Panc1 (cell line): ENCODE measurements at regions not wholly inside any gene's neighbourhood (a gene's known extent, or its start where the extent isn't known, plus 50 kb on each side); places are given as distances from the start of the nearest gene placed in this dataset.

Source experiments
- ATAC-seq: fragments of 200-7000 bp; cut with Tn5 transposase; 2 replicates; pipeline ENCODE4 v1.9.1; 2020; ENCODE audit warnings: mild to moderate bottlenecking, moderate library complexity
- BruUV-seq: library from RNA; stranded (reverse); fragments of 400-500 nt; replicated peaks from 2 replicates; lab custom pipeline; 2021; lab: Mats Ljungman, UMichigan
- CTCF ChIA-PET: fragments of 300-600 bp; sonication (Branson Sonifier 250); formaldehyde crosslinking; loops from one replicate; lab custom pipeline; 2022; ENCODE audit warnings: antibody characterized with exemption; lab: Charles Lee
- POLR2A ChIA-PET: fragments of 300-600 bp; sonication (Branson Sonifier 250); formaldehyde crosslinking; loops from one replicate; lab custom pipeline; 2022; ENCODE audit warnings: antibody characterized with exemption; lab: Charles Lee
- DNase-seq: peaks from one replicate; pipeline ENCODE4 v3.0.0-alpha.2; 2010; ENCODE audit warnings: low read depth, low spot score
- H3K27ac ChIP-seq: 2 replicates; pipeline ENCODE4 v1.5.1; 2011; ENCODE audit warnings: mild to moderate bottlenecking, low read length, inconsistent platforms
- H3K27me3 ChIP-seq: fragments of 200-500 bp; sonication (Bioruptor generic); 2 replicates; pipeline ENCODE4 v1.6.0; 2014; ENCODE audit warnings: low read length, inconsistent platforms; ENCODE audit not compliant: control insufficient read depth, insufficient read depth
- H3K36me3 ChIP-seq: fragments of 200-500 bp; sonication (Bioruptor generic); 2 replicates; pipeline ENCODE4 v1.5.1; 2014; ENCODE audit warnings: inconsistent platforms, mild to moderate bottlenecking, low read length, moderate library complexity; ENCODE audit not compliant: control insufficient read depth, insufficient read depth
- H3K4me1 ChIP-seq: 2 replicates; pipeline ENCODE4 v1.5.1; 2011; ENCODE audit warnings: inconsistent platforms, mild to moderate bottlenecking, low read length, moderate library complexity; ENCODE audit not compliant: control insufficient read depth, insufficient read depth
- H3K4me3 ChIP-seq, 2 experiments: 2 replicates each; pipeline ENCODE4 v1.5.1; 2011 to 2012; ENCODE audit warnings: low read depth in 2 of 2, low read length in 2 of 2, mild to moderate bottlenecking in 2 of 2, inconsistent platforms in 1 of 2, moderate library complexity in 1 of 2
- H3K9me3 ChIP-seq: fragments of 200-500 bp; sonication (Bioruptor generic); 2 replicates; pipeline ENCODE4 v1.5.1; 2014; ENCODE audit warnings: low read depth, mild to moderate bottlenecking, inconsistent platforms, low read length, moderate library complexity; ENCODE audit not compliant: control insufficient read depth, insufficient read depth
- CTCF ChIP-seq: fragments of 450-650 bp; IDR thresholded peaks from 2 replicates; pipeline ENCODE4 v1.5.1; 2017; ENCODE audit warnings: mild to moderate bottlenecking
- POLR2AphosphoS5 ChIP-seq: IDR thresholded peaks from 2 replicates; pipeline ENCODE4 v1.6.1; 2012; ENCODE audit warnings: mild to moderate bottlenecking, low read depth, low read length, moderate library complexity
- SIN3A ChIP-seq: IDR thresholded peaks from 2 replicates; pipeline ENCODE4 v1.6.1; 2012; ENCODE audit warnings: low read depth, mild to moderate bottlenecking, low read length, moderate library complexity, borderline replicate concordance; ENCODE audit not compliant: insufficient read depth
- TCF7L2 ChIP-seq: IDR thresholded peaks from 2 replicates; pipeline ENCODE4 v1.6.1; 2011; ENCODE audit warnings: mild to moderate bottlenecking, low read depth, low read length, inconsistent platforms
- in situ Hi-C: cut with HindIII; loops from 2 replicates; pipeline ENCODE4 v1.10.0; 2016; ENCODE audit warnings: low sequenced_read_pairs, low pct_unique_long_range_greater_than_20kb
- intact Hi-C: fragments of 100-400 bp; cut with micrococcal nuclease; formaldehyde crosslinking; loops from one replicate; pipeline ENCODE4 v1.10.0; 2022; ENCODE audit not compliant: unreplicated experiment
- TF ChIP-seq, protein P1 (sequence below), 2 experiments: IDR thresholded peaks; 2 replicates each; pipeline ENCODE4 v1.6.1; 2011 to 2012; ENCODE audit warnings: low read depth in 2 of 2, control low read depth in 1 of 2, low read length in 1 of 2, mild to moderate bottlenecking in 1 of 2, moderate library complexity in 1 of 2; ENCODE audit not compliant: insufficient read depth in 1 of 2

DNA sequence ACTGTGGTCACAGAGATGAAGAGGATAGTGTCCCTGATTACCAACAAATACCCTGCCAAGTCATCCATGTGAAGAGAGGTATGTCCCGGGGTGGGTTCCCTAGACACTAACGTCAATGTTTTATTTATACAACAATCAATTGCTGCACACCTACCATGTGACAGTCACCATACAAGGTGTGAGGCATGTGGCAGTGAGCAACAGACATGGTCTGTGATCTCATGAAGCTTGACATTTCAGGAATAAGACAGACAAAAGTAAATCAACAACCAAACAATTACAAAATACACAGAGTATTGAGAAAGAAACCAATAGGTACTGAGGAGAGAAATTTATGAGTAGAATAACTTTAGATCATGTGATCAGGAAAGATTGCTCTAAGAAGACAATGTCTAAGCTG, 268.6 kb downstream of the MRTFB start:
- no TSS peak for BruUV-seq
- ChIA-PET CTCF (no interaction called here), POLR2A (no interaction called here)

DNA sequence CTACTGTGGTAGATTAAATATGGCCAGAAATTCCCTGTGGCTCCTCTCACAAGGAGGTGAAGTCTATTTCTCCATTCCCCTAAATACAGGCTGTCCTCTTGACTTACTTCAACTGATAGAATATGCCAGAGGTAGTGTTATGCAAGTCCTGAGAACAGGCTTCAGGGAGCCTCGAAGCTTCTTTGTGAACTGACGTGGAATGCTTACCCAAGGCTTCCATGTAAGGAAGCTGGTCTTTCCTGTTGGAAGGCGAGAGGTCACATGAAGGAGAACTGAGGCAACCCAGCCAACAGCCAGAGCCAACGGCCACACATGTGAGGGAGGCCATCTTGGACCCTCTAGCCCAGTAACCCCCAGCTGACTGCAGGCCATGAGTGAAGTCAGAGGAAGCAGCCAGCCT, 267.9 kb downstream of the MRTFB start:
- DNase-seq (no peak), ATAC-seq (no peak)
- intact Hi-C loops: loop anchor here (2.0 kb wide), 1 partner anchor 60 kb away; no protein-coding TSS in a partner anchor
- Histone ChIP-seq H3K27me3 (no peaks in the 10 kb centered on the region), H3K36me3 (no peaks in the 10 kb centered on the region), H3K4me1 (no peaks in the 10 kb centered on the region), H3K9me3 (no peaks in the 10 kb centered on the region), H3K27ac (no peak overlapping the region), H3K4me3 (no peak overlapping the region)
- ChIA-PET CTCF (no interaction called here), POLR2A (interaction anchor here (0.6 kb wide), 1 partner anchor 120 kb away, joined by 3 read pairs; no protein-coding TSS in a partner anchor)
- BruUV-seq: no TSS peak
- in situ Hi-C loops: no loop called here
- TF ChIP-seq SIN3A (no peak), POLR2AphosphoS5 (no peak)

More for the DNA sequence above, 268.6 kb downstream of the MRTFB start:
- no peak overlapping the region for H3K27ac ChIP-seq
- DNase-seq: no peak
- no peak for ATAC-seq
- H3K9me3 ChIP-seq: no peaks in the 10 kb centered on the region
- in situ Hi-C loops (no loop called here), intact Hi-C loops (loop anchor here (2.0 kb wide), 1 partner anchor 59 kb away; no protein-coding TSS in a partner anchor)
- H3K4me3 ChIP-seq: no peak overlapping the region
- TF ChIP-seq, protein P1, sequence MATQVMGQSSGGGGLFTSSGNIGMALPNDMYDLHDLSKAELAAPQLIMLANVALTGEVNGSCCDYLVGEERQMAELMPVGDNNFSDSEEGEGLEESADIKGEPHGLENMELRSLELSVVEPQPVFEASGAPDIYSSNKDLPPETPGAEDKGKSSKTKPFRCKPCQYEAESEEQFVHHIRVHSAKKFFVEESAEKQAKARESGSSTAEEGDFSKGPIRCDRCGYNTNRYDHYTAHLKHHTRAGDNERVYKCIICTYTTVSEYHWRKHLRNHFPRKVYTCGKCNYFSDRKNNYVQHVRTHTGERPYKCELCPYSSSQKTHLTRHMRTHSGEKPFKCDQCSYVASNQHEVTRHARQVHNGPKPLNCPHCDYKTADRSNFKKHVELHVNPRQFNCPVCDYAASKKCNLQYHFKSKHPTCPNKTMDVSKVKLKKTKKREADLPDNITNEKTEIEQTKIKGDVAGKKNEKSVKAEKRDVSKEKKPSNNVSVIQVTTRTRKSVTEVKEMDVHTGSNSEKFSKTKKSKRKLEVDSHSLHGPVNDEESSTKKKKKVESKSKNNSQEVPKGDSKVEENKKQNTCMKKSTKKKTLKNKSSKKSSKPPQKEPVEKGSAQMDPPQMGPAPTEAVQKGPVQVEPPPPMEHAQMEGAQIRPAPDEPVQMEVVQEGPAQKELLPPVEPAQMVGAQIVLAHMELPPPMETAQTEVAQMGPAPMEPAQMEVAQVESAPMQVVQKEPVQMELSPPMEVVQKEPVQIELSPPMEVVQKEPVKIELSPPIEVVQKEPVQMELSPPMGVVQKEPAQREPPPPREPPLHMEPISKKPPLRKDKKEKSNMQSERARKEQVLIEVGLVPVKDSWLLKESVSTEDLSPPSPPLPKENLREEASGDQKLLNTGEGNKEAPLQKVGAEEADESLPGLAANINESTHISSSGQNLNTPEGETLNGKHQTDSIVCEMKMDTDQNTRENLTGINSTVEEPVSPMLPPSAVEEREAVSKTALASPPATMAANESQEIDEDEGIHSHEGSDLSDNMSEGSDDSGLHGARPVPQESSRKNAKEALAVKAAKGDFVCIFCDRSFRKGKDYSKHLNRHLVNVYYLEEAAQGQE (IDR thresholded peaks at IDR 0.05; ENCODE audit: insufficient read depth in 1 of 2, low read depth in 2 of 2, low read length in 1 of 2): no peak
- no peaks in the 10 kb centered on the region for H3K27me3 ChIP-seq
- H3K36me3 ChIP-seq: no peaks in the 10 kb centered on the region
- H3K4me1 ChIP-seq: no peaks in the 10 kb centered on the region

DNA sequence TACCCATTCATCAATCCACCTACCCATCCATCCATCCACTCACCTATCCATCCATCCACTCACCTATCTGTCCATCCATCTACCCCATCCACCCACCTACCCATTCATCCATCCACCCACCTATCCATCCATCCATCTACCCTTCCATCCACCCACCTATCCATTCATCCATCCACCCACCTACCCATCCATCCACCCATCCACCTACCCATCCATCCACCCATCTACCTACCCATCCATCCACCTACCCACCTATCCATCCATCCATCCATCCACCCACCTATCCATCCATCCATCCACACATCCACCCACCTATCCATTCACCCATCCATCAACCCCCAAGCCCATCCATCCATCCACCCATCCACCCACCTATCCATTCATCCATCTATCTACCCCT, 267.1 kb downstream of the MRTFB start:
- Histone ChIP-seq H3K27ac (no peak overlapping the region), H3K4me1 (no peaks in the 10 kb centered on the region), H3K4me3 (no peak overlapping the region), H3K36me3 (no peaks in the 10 kb centered on the region), H3K9me3 (no peaks in the 10 kb centered on the region), H3K27me3 (no peaks in the 10 kb centered on the region)
- ChIA-PET POLR2A (no interaction called here), CTCF (interaction anchor here (0.6 kb wide), 1 partner anchor 205 kb away, joined by 3 read pairs; no protein-coding TSS in a partner anchor)
- ATAC-seq: no peak
- in situ Hi-C loops (no loop called here), intact Hi-C loops (loop anchor here (2.0 kb wide), 1 partner anchor 61 kb away; no protein-coding TSS in a partner anchor)
- TF ChIP-seq, protein P1 (IDR thresholded peaks at IDR 0.05; ENCODE audit: insufficient read depth in 1 of 2, low read depth in 2 of 2, low read length in 1 of 2): no peak
- TF ChIP-seq CTCF: no peak
- no peak for TF ChIP-seq SIN3A
- TF ChIP-seq POLR2AphosphoS5: no peak
- no peak for TF ChIP-seq TCF7L2
- BruUV-seq: no TSS peak
- DNase-seq: no peak
